Peyer's patch (tissue), 4 donors: ENCODE measurements at regions not wholly inside any gene's neighbourhood (a gene's known extent, or its start where the extent isn't known, plus 50 kb on each side); places are given as distances from the start of the nearest gene placed in this dataset.

Experiments used
- POLR2A ChIP-seq, 2 donors: fragments of 450-650 bp; IDR thresholded peaks; one replicate each; pipeline ENCODE4 v1.5.1; 2017; ENCODE audit warnings: antibody characterized with exemption in 2 of 2, mild to moderate bottlenecking in 2 of 2, moderate library complexity in 2 of 2
- TF ChIP-seq, protein P1 (sequence below), 6 experiments: fragments of 450-650 bp in 4 of 6; fragments of 200-600 bp in 2 of 6; sonication (generic) in 1 of 6; IDR thresholded peaks; one replicate each; pipeline ENCODE4 v1.5.1; 2017 to 2019; ENCODE audit warnings: antibody characterized with exemption in 6 of 6, mild to moderate bottlenecking in 3 of 6, moderate library complexity in 1 of 6

DNA sequence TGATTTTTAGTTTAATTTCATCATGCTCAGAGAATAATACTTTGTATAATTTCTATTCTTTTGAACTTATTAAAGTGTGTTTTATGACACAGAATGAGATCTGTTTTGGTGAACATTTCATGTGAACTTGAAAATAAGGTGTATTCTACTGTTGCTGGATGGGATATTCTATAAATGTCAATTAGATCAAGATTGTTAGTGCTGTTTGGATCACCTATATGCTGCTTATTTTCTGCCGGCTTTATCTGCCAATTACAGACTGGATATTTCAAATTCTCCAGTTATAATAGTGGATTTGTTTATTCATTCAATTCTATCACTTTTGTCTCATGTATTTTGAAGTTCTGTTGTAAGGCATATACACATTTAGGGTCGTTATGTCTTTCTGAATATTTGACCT lies 720.7 kb upstream of the RIOK2 start:
- TF ChIP-seq, protein P1, sequence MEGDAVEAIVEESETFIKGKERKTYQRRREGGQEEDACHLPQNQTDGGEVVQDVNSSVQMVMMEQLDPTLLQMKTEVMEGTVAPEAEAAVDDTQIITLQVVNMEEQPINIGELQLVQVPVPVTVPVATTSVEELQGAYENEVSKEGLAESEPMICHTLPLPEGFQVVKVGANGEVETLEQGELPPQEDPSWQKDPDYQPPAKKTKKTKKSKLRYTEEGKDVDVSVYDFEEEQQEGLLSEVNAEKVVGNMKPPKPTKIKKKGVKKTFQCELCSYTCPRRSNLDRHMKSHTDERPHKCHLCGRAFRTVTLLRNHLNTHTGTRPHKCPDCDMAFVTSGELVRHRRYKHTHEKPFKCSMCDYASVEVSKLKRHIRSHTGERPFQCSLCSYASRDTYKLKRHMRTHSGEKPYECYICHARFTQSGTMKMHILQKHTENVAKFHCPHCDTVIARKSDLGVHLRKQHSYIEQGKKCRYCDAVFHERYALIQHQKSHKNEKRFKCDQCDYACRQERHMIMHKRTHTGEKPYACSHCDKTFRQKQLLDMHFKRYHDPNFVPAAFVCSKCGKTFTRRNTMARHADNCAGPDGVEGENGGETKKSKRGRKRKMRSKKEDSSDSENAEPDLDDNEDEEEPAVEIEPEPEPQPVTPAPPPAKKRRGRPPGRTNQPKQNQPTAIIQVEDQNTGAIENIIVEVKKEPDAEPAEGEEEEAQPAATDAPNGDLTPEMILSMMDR (IDR thresholded peaks at IDR 0.05) = no peak
- TF ChIP-seq POLR2A (IDR thresholded peaks at IDR 0.05) = no peak
